GM23248 (cell line): ENCODE measurements at regions not wholly inside any gene's neighbourhood (a gene's known extent, or its start where the extent isn't known, plus 50 kb on each side); places are given as distances from the start of the nearest gene placed in this dataset.

Source experiments
- DNase-seq: peaks from one replicate; pipeline ENCODE4 v3.0.0-alpha.2; 2015
- H2AFZ ChIP-seq: fragments of 200-600 bp; sonication (generic); 2 replicates; pipeline ENCODE4 v1.6.1; 2016; ENCODE audit warnings: antibody characterized with exemption
- H3F3A ChIP-seq: fragments of 200-600 bp; sonication (generic); 2 replicates; pipeline ENCODE4 v1.6.1; 2016; ENCODE audit warnings: mild to moderate bottlenecking, antibody characterized with exemption, mixed run types; ENCODE audit not compliant: insufficient read depth
- H3K27ac ChIP-seq: fragments of 200-600 bp; sonication (generic); 2 replicates; pipeline ENCODE4 v1.5.1; 2016; ENCODE audit warnings: mild to moderate bottlenecking
- H3K27me3 ChIP-seq: fragments of 200-600 bp; sonication (generic); replicated peaks from 2 replicates; pipeline ENCODE4 v1.6.1; 2016; ENCODE audit warnings: mild to moderate bottlenecking; ENCODE audit not compliant: insufficient read depth
- H3K36me3 ChIP-seq: fragments of 200-600 bp; sonication (generic); 2 replicates; pipeline ENCODE4 v1.6.1; 2016; ENCODE audit warnings: low read depth, mild to moderate bottlenecking
- H3K4me1 ChIP-seq: fragments of 200-600 bp; sonication (generic); 2 replicates; pipeline ENCODE4 v1.6.1; 2016; ENCODE audit warnings: mild to moderate bottlenecking; ENCODE audit not compliant: insufficient read depth
- H3K4me2 ChIP-seq: fragments of 200-600 bp; sonication (generic); one replicate; pipeline ENCODE4 v1.6.1; 2016; ENCODE audit warnings: mild to moderate bottlenecking; ENCODE audit not compliant: unreplicated experiment
- H3K4me3 ChIP-seq: fragments of 200-600 bp; sonication (generic); 2 replicates; pipeline ENCODE4 v1.5.1; 2016; ENCODE audit warnings: mild to moderate bottlenecking
- H3K79me2 ChIP-seq: fragments of 200-600 bp; sonication (generic); 2 replicates; pipeline ENCODE4 v1.6.1; 2016; ENCODE audit warnings: mild to moderate bottlenecking; ENCODE audit not compliant: insufficient read depth
- H3K9ac ChIP-seq: fragments of 200-600 bp; sonication (generic); 2 replicates; pipeline ENCODE4 v1.6.1; 2016; ENCODE audit warnings: mild to moderate bottlenecking
- H3K9me2 ChIP-seq: fragments of 200-600 bp; sonication (generic); 2 replicates; pipeline ENCODE4 v1.6.1; 2016; ENCODE audit warnings: mixed run types, mild to moderate bottlenecking, moderate library complexity; ENCODE audit not compliant: insufficient read depth
- H3K9me3 ChIP-seq: fragments of 200-600 bp; sonication (generic); one replicate; pipeline ENCODE4 v1.6.1; 2017; ENCODE audit warnings: low read depth
- H4K20me1 ChIP-seq: fragments of 200-600 bp; sonication (generic); 2 replicates; pipeline ENCODE4 v1.6.0; 2016; ENCODE audit not compliant: insufficient read depth
- EZH2 ChIP-seq: fragments of 200-600 bp; sonication (generic); IDR thresholded peaks from 2 replicates; pipeline ENCODE4 v1.6.1; 2018; ENCODE audit warnings: antibody characterized with exemption, mild to moderate bottlenecking; ENCODE audit not compliant: insufficient read depth, poor library complexity, severe bottlenecking
- EZH2phosphoT487 ChIP-seq: fragments of 200-600 bp; sonication (generic); IDR thresholded peaks from 2 replicates; pipeline ENCODE4 v1.6.1; 2018; ENCODE audit warnings: antibody characterized with exemption, moderate library complexity, mild to moderate bottlenecking, low read depth; ENCODE audit not compliant: insufficient read depth
- WGBS, 2 experiments: methylation state at CpG; one replicate each; pipeline ENCODE4 v1.1.6; 2015 to 2017; ENCODE audit warnings: low lambda C conversion rate in 2 of 2, low coverage in 1 of 2; ENCODE audit errors: missing lambda C conversion rate in 2 of 2; 5-methylcytosine and 5-hydroxymethylcytosine counted together
- in situ Hi-C: fragments of 300-500 bp; cut with MboI; formaldehyde crosslinking; loops from 2 replicates; pipeline ENCODE4 v1.15.0; 2020

DNA sequence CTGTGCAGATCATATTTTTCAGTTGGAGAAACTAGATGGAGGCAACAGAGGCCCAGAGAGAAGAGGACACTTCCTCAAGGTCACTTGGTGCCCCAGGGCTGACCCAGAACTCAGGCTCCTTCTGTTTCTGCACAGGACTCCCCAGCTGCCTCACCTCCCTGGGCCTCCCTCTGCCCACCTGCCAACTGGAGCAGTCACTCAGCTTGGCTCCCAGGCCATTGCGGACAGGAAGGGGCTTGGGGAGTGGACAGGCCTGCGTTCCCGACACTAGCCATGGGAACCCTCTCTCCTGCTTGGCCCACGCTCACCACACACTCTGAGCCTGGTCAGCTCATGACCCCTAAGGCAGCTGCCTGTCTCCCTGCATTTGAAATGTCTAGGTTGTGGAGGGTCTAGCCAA lies 78.1 kb upstream of the BRD7 start:
- H3K4me1 ChIP-seq: no peaks in the 10 kb centered on the region
- in situ Hi-C loops: no loop called here
- no peaks in the 10 kb centered on the region for H3K9me3 ChIP-seq
- no peaks in the 10 kb centered on the region; the same call in 1 of the 2 replicates for H3K27me3 ChIP-seq
- no peak overlapping the region for H3K4me3 ChIP-seq
- H4K20me1 ChIP-seq: no peaks in the 10 kb centered on the region
- H3K9me2 ChIP-seq: no peaks in the 10 kb centered on the region
- TF ChIP-seq EZH2 (no peak), EZH2phosphoT487 (no peak)
- H3K9ac ChIP-seq: no peak overlapping the region
- H3K36me3 ChIP-seq: no peaks in the 10 kb centered on the region
- DNase-seq: no peak
- WGBS, 2 experiments: 76 to 87% methylated on average over 4 of the region's 4 CpGs
- H3F3A ChIP-seq: no peaks in the 10 kb centered on the region
- H2AFZ ChIP-seq: no peak overlapping the region
- H3K79me2 ChIP-seq: no peaks in the 10 kb centered on the region
- no peak overlapping the region for H3K4me2 ChIP-seq
- no peak overlapping the region for H3K27ac ChIP-seq

DNA sequence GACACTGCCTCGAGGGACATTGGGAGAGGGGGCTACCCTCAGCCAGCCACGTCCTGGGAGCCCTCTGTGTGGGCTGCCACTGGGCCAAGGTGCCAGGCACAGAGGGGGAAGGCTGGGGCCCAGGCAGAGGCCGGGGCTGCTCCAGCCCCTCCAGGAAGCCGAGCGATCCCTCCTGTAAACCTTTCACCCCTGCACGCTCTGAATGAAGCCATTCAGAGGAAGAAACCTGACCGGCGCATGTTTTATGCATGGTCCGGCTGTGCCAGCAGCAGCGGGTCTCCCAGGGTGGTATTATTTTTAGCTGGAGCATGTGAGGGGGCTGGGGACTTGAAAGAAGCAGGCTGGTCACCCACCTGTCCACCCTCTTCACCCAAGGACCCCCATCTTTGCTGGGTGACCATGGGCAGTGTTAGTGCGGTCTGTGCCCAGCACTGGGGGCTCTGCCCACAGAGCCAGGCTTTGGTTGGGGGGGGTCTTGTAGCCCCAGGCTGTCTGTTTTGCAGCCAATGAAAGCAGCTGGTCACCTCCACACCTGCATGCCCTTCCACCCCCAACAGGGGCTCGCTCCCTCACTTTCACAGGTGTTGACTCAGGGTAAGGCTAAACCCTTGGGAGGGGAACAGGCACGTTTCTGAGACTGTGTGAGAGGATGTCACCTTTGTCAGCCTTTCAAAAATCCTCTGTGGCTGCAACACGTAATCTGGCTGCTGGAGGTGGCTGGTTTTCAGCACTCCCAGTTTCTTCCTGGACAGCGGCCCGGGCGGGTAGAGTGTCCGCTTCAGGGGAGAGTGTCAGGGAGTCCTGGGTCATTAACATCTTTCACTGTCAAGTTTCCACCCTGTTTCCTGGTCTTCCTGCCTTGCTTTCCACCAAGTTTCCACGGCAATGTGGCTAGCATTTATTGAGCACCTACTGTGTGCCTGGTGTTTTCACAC lies 77.1 kb upstream of the BRD7 start:
- no peaks in the 10 kb centered on the region for H3K79me2 ChIP-seq
- no peaks in the 10 kb centered on the region for H4K20me1 ChIP-seq
- H3F3A ChIP-seq: no peaks in the 10 kb centered on the region
- in situ Hi-C loops: no loop called here
- H3K27ac ChIP-seq: no peak overlapping the region
- H3K27me3 ChIP-seq: no peaks in the 10 kb centered on the region; the same call in 1 of the 2 replicates
- 62 to 68% methylated on average over 19 of the region's 19 CpGs for WGBS, 2 experiments
- no peak overlapping the region for H3K4me3 ChIP-seq
- H3K9me3 ChIP-seq: no peaks in the 10 kb centered on the region
- H2AFZ ChIP-seq: no peak overlapping the region
- H3K9ac ChIP-seq: no peak overlapping the region
- H3K36me3 ChIP-seq: no peaks in the 10 kb centered on the region
- no peak overlapping the region for H3K4me2 ChIP-seq
- H3K9me2 ChIP-seq: no peaks in the 10 kb centered on the region
- no peak for DNase-seq
- TF ChIP-seq EZH2phosphoT487 (no peak), EZH2 (no peak)
- no peaks in the 10 kb centered on the region for H3K4me1 ChIP-seq

DNA sequence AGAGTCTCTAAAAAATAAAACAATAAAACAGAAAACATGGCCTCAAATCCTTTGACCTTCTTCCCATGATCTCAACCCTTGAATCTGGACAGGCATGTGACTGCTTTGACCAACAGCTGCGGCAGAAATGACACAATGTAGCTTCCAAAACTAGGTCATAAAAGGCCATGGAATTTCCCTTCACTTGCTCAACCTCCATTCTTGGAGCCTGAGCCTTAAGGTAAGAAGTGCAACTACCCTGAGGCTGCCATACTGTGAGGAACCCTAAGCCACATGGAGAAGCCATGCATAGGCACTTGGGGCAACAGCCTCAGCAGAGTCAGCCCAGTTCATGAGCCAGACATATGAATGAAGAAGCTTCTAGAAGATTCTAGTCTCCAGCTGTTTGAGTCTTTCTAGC lies 75.7 kb upstream of the BRD7 start:
- Histone ChIP-seq H2AFZ (no peak overlapping the region), H3K4me3 (no peak overlapping the region), H3K4me1 (no peaks in the 10 kb centered on the region), H3K4me2 (no peak overlapping the region), H3K9me3 (no peaks in the 10 kb centered on the region), H4K20me1 (no peaks in the 10 kb centered on the region), H3K9ac (no peak overlapping the region), H3K27ac (no peak overlapping the region), H3K9me2 (no peaks in the 10 kb centered on the region), H3K36me3 (no peaks in the 10 kb centered on the region), H3K27me3 (no peaks in the 10 kb centered on the region; the same call in 1 of the 2 replicates), H3K79me2 (no peaks in the 10 kb centered on the region), H3F3A (no peaks in the 10 kb centered on the region)
- no peak for DNase-seq
- WGBS, 2 experiments: 43 to 44% methylated on average over 1 of the region's 1 CpG
- in situ Hi-C loops: no loop called here
- TF ChIP-seq EZH2phosphoT487 (no peak), EZH2 (no peak)

DNA sequence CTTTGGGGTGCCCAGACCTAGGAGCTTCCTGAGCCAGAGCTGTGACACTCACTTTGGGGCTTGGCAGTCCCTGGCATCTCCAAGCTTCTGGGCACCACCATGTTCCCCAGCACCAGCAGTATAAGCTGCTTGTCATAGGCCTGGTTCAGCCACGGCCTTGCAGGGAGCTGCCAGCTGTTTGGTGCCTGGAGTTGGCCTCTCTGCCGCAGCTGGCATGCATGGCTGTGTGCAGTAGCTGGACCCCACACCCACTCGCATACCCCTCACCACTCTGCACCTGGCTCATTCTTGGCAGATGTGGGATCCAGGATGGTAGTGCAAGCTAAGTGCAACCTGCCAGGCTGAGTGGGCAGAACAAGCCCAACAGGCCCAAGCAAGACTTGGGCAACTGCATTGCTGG lies 73.4 kb upstream of the BRD7 start:
- Histone ChIP-seq H3K4me1 (no peaks in the 10 kb centered on the region), H4K20me1 (no peaks in the 10 kb centered on the region), H3K9ac (no peak overlapping the region), H3K27me3 (no peaks in the 10 kb centered on the region; the same call in 1 of the 2 replicates), H3K9me3 (no peaks in the 10 kb centered on the region), H3K9me2 (no peaks in the 10 kb centered on the region), H3K4me3 (no peak overlapping the region), H3K27ac (no peak overlapping the region), H2AFZ (no peak overlapping the region), H3K36me3 (no peaks in the 10 kb centered on the region), H3K79me2 (no peaks in the 10 kb centered on the region), H3K4me2 (no peak overlapping the region), H3F3A (no peaks in the 10 kb centered on the region)
- no peak for DNase-seq
- in situ Hi-C loops: no loop called here
- 41 to 67% methylated on average over 3 of the region's 3 CpGs for WGBS, 2 experiments
- TF ChIP-seq EZH2phosphoT487: no peak
- TF ChIP-seq EZH2: no peak
